ENCODE measurements at regions not wholly inside any gene's neighbourhood (a gene's known extent, or its start where the extent isn't known, plus 50 kb on each side); places are given as distances from the start of the nearest gene placed in this dataset.

- no peak for FAIRE-seq
Measured at GRCh38 chr1:58914925-58915324, 131.1 kb upstream of the JUN start.

GRCh38 chr1:58917436-58917835 lies 133.6 kb upstream of the JUN start:
- no peak overlapping the region for H3K4me3 ChIP-seq (ENCODE audit: low read depth, low read length)
- TF ChIP-seq CTCF (IDR thresholded peaks at IDR 0.05; ENCODE audit: insufficient read depth, low read length, severe bottlenecking), result no peak
- no peaks in the 10 kb centered on the region for H3K36me3 ChIP-seq (ENCODE audit: control insufficient read depth, insufficient read depth, low read length)
- no peak for FAIRE-seq
- DNase-seq (ENCODE audit: low read depth), result no peak
- no peaks in the 10 kb centered on the region for H3K27me3 ChIP-seq (ENCODE audit: control insufficient read depth, insufficient read depth, low read length)

More at GRCh38 chr1:58914925-58915324, 131.1 kb upstream of the JUN start:
- DNase-seq (ENCODE audit: low read depth), result no peak
- Histone ChIP-seq H3K4me3 (ENCODE audit: low read depth, low read length) (no peak overlapping the region), H3K27me3 (ENCODE audit: control insufficient read depth, insufficient read depth, low read length) (no peaks in the 10 kb centered on the region), H3K36me3 (ENCODE audit: control insufficient read depth, insufficient read depth, low read length) (no peaks in the 10 kb centered on the region)
- TF ChIP-seq CTCF (IDR thresholded peaks at IDR 0.05; ENCODE audit: insufficient read depth, low read length, severe bottlenecking), result no peak

GRCh38 chr1:58919226-58919958 lies 135.5 kb upstream of the JUN start:
- Histone ChIP-seq H3K4me3 (ENCODE audit: low read depth, low read length) (no peak overlapping the region), H3K27me3 (ENCODE audit: control insufficient read depth, insufficient read depth, low read length) (no peaks in the 10 kb centered on the region), H3K36me3 (ENCODE audit: control insufficient read depth, insufficient read depth, low read length) (no peaks in the 10 kb centered on the region)
- no peak for TF ChIP-seq CTCF (IDR thresholded peaks at IDR 0.05; ENCODE audit: insufficient read depth, low read length, severe bottlenecking)
- FAIRE-seq (peak; percentile 7), DNase-seq (ENCODE audit: low read depth) (no peak)

GRCh38 chr1:58919959-58920321 lies 136.1 kb upstream of the JUN start:
- H3K36me3 ChIP-seq (ENCODE audit: control insufficient read depth, insufficient read depth, low read length), result no peaks in the 10 kb centered on the region
- H3K4me3 ChIP-seq (ENCODE audit: low read depth, low read length), result no peak overlapping the region
- H3K27me3 ChIP-seq (ENCODE audit: control insufficient read depth, insufficient read depth, low read length), result no peaks in the 10 kb centered on the region
- no peak for TF ChIP-seq CTCF (IDR thresholded peaks at IDR 0.05; ENCODE audit: insufficient read depth, low read length, severe bottlenecking)
- DNase-seq (ENCODE audit: low read depth), result no peak
- no peak for FAIRE-seq

- no peak for FAIRE-seq
- peak; percentile 36 for DNase-seq (ENCODE audit: low read depth)
- Histone ChIP-seq H3K27me3 (ENCODE audit: control insufficient read depth, insufficient read depth, low read length) (no peaks in the 10 kb centered on the region), H3K36me3 (ENCODE audit: control insufficient read depth, insufficient read depth, low read length) (no peaks in the 10 kb centered on the region), H3K4me3 (ENCODE audit: low read depth, low read length) (no peak overlapping the region)
- no peak for TF ChIP-seq CTCF (IDR thresholded peaks at IDR 0.05; ENCODE audit: insufficient read depth, low read length, severe bottlenecking)
Measured at GRCh38 chr1:58921342-58921741, 137.5 kb upstream of the JUN start.

- H3K36me3 ChIP-seq (ENCODE audit: control insufficient read depth, insufficient read depth, low read length), result no peaks in the 10 kb centered on the region
- no peaks in the 10 kb centered on the region for H3K27me3 ChIP-seq (ENCODE audit: control insufficient read depth, insufficient read depth, low read length)
- DNase-seq (ENCODE audit: low read depth) (no peak), FAIRE-seq (no peak)
- no peak overlapping the region for H3K4me3 ChIP-seq (ENCODE audit: low read depth, low read length)
- TF ChIP-seq CTCF (IDR thresholded peaks at IDR 0.05; ENCODE audit: insufficient read depth, low read length, severe bottlenecking), result no peak
Measured at GRCh38 chr1:58921751-58922150, 137.9 kb upstream of the JUN start.
